ENCODE measurements at regions not wholly inside any gene's neighbourhood (a gene's known extent, or its start where the extent isn't known, plus 50 kb on each side); places are given as distances from the start of the nearest gene placed in this dataset.

- TF ChIP-seq EZH2 (IDR thresholded peaks at IDR 0.05; ENCODE audit: insufficient read depth, low read length) (no peak), CTCF (IDR thresholded peaks at IDR 0.05; ENCODE audit: insufficient read depth, low read depth, low read length) (no peak)
These were observed 55.5 kb upstream of the RNF152 start for GRCh38 chr18:61948281-61948741.

Data from astrocyte (in vitro differentiated cells and primary cell).